Heart left ventricle (tissue), 13 donors: ENCODE measurements at regions not wholly inside any gene's neighbourhood (a gene's known extent, or its start where the extent isn't known, plus 50 kb on each side); places are given as distances from the start of the nearest gene placed in this dataset.

Experiments used
- POLR2A ChIP-seq, 2 donors: fragments of 450-650 bp; IDR thresholded peaks; one replicate each; pipeline ENCODE4 v1.6.1; 2017; ENCODE audit warnings: antibody characterized with exemption in 2 of 2, mild to moderate bottlenecking in 2 of 2, moderate library complexity in 2 of 2
- TF ChIP-seq, protein P1 (sequence below), 12 donors: fragments of 200-600 bp; sonication (generic) in 4 of 12; IDR thresholded peaks; one replicate each; pipeline versions ENCODE4 v1.5.0 to v1.8.0; 2018 to 2022; ENCODE audit warnings: antibody characterized with exemption in 12 of 12, mild to moderate bottlenecking in 5 of 12
- donor health status: ischemic (EF 13 %, LVEDD 7.1; RV severe dilation, severe dysfunction).
- donor health status: DM: no; HTN: yes; CAD: no.
- donor health status: DM: no; HTN: no; CAD: no.
- donor health status: ischemic (EF 25% LVEDD 6.9; RV normal size, moderate dysfunction).
- donor health status: ischemic (EF 25% LVEDD 5.7; RV mildly dilated, moderate dysfunction).
- donor health status: ischemic (EF 35%, LVEDD 5.7; RV mildly dilated, moderate dysfunction).
- donor health status: nonischemic (EF 11% LVEDD 7.7; RV severe dilation, severe dysfunction).
- donor health status: DM: yes; HTN: yes; CAD: no.
- donor health status: PGD.
- donor health status: ischemic (EF 29% LVEDD 5.4; RV normal size, mild dysfunction).
- donor health status: nonischemic (EF 23%, LVEDD 6.1; RV moderate dilation, normal function).

DNA sequence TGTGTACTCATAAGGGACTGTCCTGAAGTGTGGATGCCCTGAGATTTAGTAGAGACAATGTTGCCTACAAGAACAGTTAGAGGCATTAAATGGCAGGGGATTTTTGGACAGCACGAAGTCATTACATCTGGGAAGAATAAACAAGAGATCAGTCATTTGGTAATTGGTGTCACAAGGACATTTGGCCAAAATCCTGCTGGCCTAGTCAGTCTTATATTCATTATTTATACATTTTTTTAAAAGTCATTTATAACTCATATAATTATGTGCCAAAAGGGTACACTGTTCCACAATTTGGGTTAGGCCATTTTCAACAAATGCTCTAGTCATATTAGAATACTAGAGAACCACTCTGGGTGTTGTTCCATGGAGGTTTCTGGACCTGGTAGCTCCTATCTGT is 104.7 kb downstream of the LRATD1 start:
- TF ChIP-seq, protein P1, sequence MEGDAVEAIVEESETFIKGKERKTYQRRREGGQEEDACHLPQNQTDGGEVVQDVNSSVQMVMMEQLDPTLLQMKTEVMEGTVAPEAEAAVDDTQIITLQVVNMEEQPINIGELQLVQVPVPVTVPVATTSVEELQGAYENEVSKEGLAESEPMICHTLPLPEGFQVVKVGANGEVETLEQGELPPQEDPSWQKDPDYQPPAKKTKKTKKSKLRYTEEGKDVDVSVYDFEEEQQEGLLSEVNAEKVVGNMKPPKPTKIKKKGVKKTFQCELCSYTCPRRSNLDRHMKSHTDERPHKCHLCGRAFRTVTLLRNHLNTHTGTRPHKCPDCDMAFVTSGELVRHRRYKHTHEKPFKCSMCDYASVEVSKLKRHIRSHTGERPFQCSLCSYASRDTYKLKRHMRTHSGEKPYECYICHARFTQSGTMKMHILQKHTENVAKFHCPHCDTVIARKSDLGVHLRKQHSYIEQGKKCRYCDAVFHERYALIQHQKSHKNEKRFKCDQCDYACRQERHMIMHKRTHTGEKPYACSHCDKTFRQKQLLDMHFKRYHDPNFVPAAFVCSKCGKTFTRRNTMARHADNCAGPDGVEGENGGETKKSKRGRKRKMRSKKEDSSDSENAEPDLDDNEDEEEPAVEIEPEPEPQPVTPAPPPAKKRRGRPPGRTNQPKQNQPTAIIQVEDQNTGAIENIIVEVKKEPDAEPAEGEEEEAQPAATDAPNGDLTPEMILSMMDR (IDR thresholded peaks at IDR 0.05): no peak
- TF ChIP-seq POLR2A (IDR thresholded peaks at IDR 0.05): no peak
